HCT116 (cell line): ENCODE measurements at regions not wholly inside any gene's neighbourhood (a gene's known extent, or its start where the extent isn't known, plus 50 kb on each side); places are given as distances from the start of the nearest gene placed in this dataset.

Experiments
- MAX ChIP-seq: IDR thresholded peaks from 2 replicates; pipeline ENCODE4 v1.6.1; 2012
- POLR2A ChIP-seq: IDR thresholded peaks from 2 replicates; pipeline ENCODE4 v1.7.0; 2011; ENCODE audit warnings: borderline replicate concordance; ENCODE audit not compliant: insufficient read depth, insufficient read length; ENCODE audit errors: extremely low read depth
- RAD21 ChIP-seq: IDR thresholded peaks from 2 replicates; pipeline ENCODE4 v1.6.1; 2012; ENCODE audit warnings: low read depth, mild to moderate bottlenecking
- SIN3A ChIP-seq: IDR thresholded peaks from 2 replicates; pipeline ENCODE4 v1.6.1; 2012; ENCODE audit warnings: low read depth
- TF ChIP-seq, protein P1 (sequence below), 3 experiments: fragments of 200-600 bp in 1 of 3; sonication (generic) in 1 of 3; IDR thresholded peaks in 2 of 3; conservative IDR thresholded peaks in 1 of 3; 2 replicates each; pipeline ENCODE4 v1.5.1; 2012 to 2017; ENCODE audit warnings: low read depth in 2 of 3, low read length in 2 of 3, antibody characterized with exemption in 1 of 3, borderline replicate concordance in 1 of 3, control low read depth in 1 of 3, mild to moderate bottlenecking in 1 of 3, mixed read lengths in 1 of 3, mixed run types in 1 of 3, moderate library complexity in 1 of 3; ENCODE audit not compliant: insufficient read depth in 1 of 3

GRCh38 chr2:156003780-156004179 lies 328.7 kb downstream of the NR4A2 start:
- TF ChIP-seq MAX (no peak), POLR2A (no peak), SIN3A (no peak), RAD21 (no peak)
- TF ChIP-seq, protein P1, sequence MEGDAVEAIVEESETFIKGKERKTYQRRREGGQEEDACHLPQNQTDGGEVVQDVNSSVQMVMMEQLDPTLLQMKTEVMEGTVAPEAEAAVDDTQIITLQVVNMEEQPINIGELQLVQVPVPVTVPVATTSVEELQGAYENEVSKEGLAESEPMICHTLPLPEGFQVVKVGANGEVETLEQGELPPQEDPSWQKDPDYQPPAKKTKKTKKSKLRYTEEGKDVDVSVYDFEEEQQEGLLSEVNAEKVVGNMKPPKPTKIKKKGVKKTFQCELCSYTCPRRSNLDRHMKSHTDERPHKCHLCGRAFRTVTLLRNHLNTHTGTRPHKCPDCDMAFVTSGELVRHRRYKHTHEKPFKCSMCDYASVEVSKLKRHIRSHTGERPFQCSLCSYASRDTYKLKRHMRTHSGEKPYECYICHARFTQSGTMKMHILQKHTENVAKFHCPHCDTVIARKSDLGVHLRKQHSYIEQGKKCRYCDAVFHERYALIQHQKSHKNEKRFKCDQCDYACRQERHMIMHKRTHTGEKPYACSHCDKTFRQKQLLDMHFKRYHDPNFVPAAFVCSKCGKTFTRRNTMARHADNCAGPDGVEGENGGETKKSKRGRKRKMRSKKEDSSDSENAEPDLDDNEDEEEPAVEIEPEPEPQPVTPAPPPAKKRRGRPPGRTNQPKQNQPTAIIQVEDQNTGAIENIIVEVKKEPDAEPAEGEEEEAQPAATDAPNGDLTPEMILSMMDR (IDR thresholded peaks at IDR 0.05 in 2 of 3, conservative IDR thresholded peaks at IDR 0.05 in 1 of 3; ENCODE audit: borderline replicate concordance in 1 of 3, insufficient read depth in 1 of 3, low read depth in 2 of 3, low read length in 2 of 3) = no peak
